GM19452 (cell line): ENCODE measurements at regions not wholly inside any gene's neighbourhood (a gene's known extent, or its start where the extent isn't known, plus 50 kb on each side); places are given as distances from the start of the nearest gene placed in this dataset.

ENCODE experiments used
- ATAC-seq: cut with Tn5 transposase; IDR thresholded peaks from one replicate; pipeline ENCODE4 v1.9.1; 2021; ENCODE audit not compliant: unreplicated experiment

- ATAC-seq: no peak
These were observed 259.0 kb downstream of the FOXD2 start for GRCh38 chr1:47696737-47697441.

GRCh38 chr1:47697616-47698335 lies 259.9 kb downstream of the FOXD2 start:
- ATAC-seq: no peak

GRCh38 chr1:47699492-47700235 lies 261.8 kb downstream of the FOXD2 start:
- no peak for ATAC-seq

DNA sequence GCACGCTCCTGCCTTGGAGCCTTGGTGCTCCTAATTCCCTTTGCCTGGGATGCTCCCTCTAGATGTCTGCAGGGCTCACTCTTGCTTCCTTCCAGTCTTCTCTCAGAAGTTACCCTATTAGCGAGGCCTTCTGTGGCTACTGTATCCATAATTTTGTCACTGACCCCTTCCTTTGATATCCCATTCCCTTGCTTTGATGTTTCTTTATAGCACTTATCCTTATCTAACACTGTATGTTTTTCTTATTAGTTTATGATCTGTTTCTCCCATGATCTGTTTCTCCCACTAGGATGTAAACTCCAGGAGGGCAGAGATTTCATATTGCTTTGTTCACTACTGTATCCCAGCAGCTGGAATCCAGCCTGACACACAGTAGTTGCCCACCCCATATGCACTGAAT lies 263.4 kb downstream of the FOXD2 start:
- no peak for ATAC-seq

DNA sequence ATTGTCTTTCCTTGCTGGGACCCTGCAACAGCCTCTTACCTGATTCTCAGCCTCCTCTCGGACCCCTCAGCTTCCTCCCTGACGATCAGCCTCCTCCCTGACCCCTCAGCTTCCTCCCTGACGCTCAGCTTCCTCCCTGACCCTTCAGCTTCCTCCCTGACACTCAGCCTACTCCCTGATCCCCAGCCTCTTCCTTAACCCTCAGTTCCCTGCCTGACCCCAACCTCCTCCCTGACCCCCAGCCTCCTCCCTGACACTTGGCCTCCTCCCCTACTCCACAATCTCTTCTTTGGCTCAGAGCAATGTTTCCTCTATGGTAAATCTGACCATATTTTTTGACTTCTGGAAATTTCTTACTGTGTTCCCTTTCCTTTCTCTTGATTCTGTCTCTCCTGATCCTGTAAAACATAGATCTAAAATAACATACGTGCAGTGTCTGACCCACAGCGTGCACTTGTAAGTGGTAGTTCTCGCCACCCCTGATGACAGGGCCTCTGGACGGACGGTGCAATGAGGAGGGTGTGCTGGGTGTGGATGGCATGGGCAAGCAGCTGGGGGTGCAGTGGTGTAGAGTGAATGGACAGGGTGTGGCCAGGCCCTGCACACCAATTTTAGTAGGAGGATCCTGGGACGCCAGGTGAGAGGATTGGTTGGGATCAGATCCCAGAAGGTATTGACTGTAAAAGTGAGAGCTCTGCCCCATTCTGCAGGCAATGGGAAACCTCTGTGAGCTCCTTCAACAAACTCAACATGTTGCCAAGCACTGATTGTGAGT lies 264.1 kb downstream of the FOXD2 start:
- no peak for ATAC-seq

- no peak for ATAC-seq
These were observed 265.4 kb downstream of the FOXD2 start for GRCh38 chr1:47703156-47703825.

GRCh38 chr1:47703981-47704596 lies 266.2 kb downstream of the FOXD2 start:
- ATAC-seq: no peak

GRCh38 chr1:47705517-47706130 lies 267.8 kb downstream of the FOXD2 start:
- no peak for ATAC-seq

DNA sequence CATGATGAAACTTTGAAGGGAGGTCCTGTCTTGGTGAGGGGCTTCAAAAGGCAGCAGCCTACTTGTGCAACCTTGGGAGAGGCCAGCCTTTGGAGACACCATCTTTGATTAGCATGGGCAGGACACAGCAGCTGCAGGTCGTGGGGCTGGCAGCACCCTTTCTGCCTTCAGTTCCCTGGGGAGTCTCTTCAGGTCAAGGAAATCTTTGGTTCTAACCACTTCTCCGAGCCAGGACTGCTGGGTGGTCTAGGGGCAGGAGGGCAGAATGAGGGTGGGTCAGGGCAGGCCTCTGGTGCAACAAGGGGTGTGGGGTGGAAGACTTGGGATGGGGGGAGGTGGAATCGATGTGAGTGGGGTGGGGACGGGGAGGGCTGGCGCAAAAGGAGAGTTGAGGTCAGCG lies 269.7 kb downstream of the FOXD2 start:
- no peak for ATAC-seq

DNA sequence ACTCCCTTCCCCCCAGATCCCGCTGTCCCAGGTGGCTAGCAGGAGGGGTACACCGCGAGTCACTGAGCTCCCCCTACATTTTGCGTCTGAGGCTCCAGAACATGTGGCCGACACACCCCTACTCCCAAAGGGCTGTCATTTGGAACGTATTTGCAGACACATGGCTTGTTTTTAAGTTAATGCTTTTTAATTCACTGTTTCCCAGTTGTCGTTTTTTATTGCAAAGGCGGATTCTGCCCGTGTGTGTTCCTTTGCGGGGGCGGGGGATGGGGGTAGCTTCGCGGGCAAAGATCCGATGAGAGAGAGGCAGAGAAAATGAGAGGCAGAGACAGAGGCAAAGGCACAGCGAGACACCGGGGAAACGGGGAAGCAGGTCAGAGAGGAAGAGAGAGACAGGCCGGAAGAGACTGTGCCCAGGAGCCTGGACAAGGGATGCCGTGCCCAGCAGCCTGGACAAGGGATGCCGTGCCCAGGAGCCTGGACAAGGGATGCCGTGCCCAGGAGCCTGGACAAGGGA lies 270.2 kb downstream of the FOXD2 start:
- ATAC-seq: no peak

GRCh38 chr1:47708658-47709018 lies 270.8 kb downstream of the FOXD2 start:
- ATAC-seq: no peak

GRCh38 chr1:47709019-47709871 lies 271.4 kb downstream of the FOXD2 start:
- no peak for ATAC-seq

- no peak for ATAC-seq
These were observed 272.0 kb downstream of the FOXD2 start for GRCh38 chr1:47709872-47710231.

GRCh38 chr1:47710329-47711071 lies 272.7 kb downstream of the FOXD2 start:
- ATAC-seq: peak; percentile 67
